Activated CD4-positive, alpha-beta T cell treated with anti-CD3 and anti-CD28 coated beads for 36 hours (primary cell): ENCODE measurements at regions not wholly inside any gene's neighbourhood (a gene's known extent, or its start where the extent isn't known, plus 50 kb on each side); places are given as distances from the start of the nearest gene placed in this dataset.
"Not testable (repeated sequence)": the region's sequence is repeated elsewhere in the genome, so short reads cannot be mapped to it uniquely, and the experiment has no call there.

Experiments
- ATAC-seq: fragments of 200-7000 bp; cut with Tn5 transposase; one replicate; pipeline ENCODE4 v1.10.0; 2021; ENCODE audit warnings: mild to moderate bottlenecking, moderate library complexity
- CTCF ChIA-PET: fragments of 350-600 bp; sonication (Branson Sonifier 250); formaldehyde crosslinking; loops from one replicate; lab custom pipeline; 2021; ENCODE audit warnings: antibody characterized with exemption; lab: Charles Lee
- POLR2A ChIA-PET: fragments of 350-600 bp; sonication (Branson Sonifier 250); formaldehyde crosslinking; loops from one replicate; lab custom pipeline; 2021; ENCODE audit warnings: antibody characterized with exemption, inconsistent platforms; lab: Charles Lee
- DNase-seq: peaks from one replicate; pipeline ENCODE4 v3.0.0-alpha.2; 2020
- H3K27ac Mint-ChIP-seq: one replicate; pipeline ENCODE4 v1.8.0; 2021; ENCODE audit warnings: mixed read lengths
- H3K27me3 Mint-ChIP-seq: one replicate; pipeline ENCODE4 v1.8.0; 2021; ENCODE audit warnings: mixed read lengths
- H3K36me3 Mint-ChIP-seq: one replicate; pipeline ENCODE4 v1.8.0; 2021; ENCODE audit warnings: low read depth, mixed read lengths
- H3K4me1 Mint-ChIP-seq: one replicate; pipeline ENCODE4 v1.8.0; 2021; ENCODE audit warnings: mixed read lengths
- H3K4me3 Mint-ChIP-seq: one replicate; pipeline ENCODE4 v1.8.0; 2021; ENCODE audit warnings: mild to moderate bottlenecking, moderate library complexity, mixed read lengths
- H3K9me3 Mint-ChIP-seq: one replicate; pipeline ENCODE4 v1.8.0; 2021; ENCODE audit warnings: low read depth, mixed read lengths
- intact Hi-C, 2 experiments: fragments of 100-400 bp; cut with DNase I in 1 of 2; cut with micrococcal nuclease in 1 of 2; formaldehyde crosslinking; loops; one replicate each; pipeline versions ENCODE4 v1.14.2 to v1.15.1; 2022 to 2024; cut with DNase I, micrococcal nuclease

GRCh38 chr15:62413786-62414185 lies 248.7 kb upstream of the C2CD4B start:
- Mint-ChIP-seq H3K27me3 (peaks cover 16% of the 10 kb centered on the region), H3K27ac (no peak overlapping the region), H3K4me1 (no peaks in the 10 kb centered on the region), H3K4me3 (no peak overlapping the region), H3K9me3 (no peaks in the 10 kb centered on the region), H3K36me3 (no peaks in the 10 kb centered on the region)
- intact Hi-C loops: no loop called here
- DNase-seq (no peak), ATAC-seq (no peak)
- POLR2A ChIA-PET: no interaction called here
- CTCF ChIA-PET: no interaction called here

GRCh38 chr15:62415498-62415897 lies 250.4 kb upstream of the C2CD4B start:
- Mint-ChIP-seq H3K4me3 (no peak overlapping the region), H3K36me3 (no peaks in the 10 kb centered on the region), H3K27me3 (peaks cover 15% of the 10 kb centered on the region), H3K27ac (no peak overlapping the region), H3K4me1 (no peaks in the 10 kb centered on the region), H3K9me3 (no peaks in the 10 kb centered on the region)
- ChIA-PET POLR2A (no interaction called here), CTCF (interaction anchor here (1.5 kb wide), 1 partner anchor 22 kb away, joined by 3 read pairs; no protein-coding TSS in a partner anchor)
- no peak for ATAC-seq
- intact Hi-C loops: no loop called here
- no peak for DNase-seq

- Mint-ChIP-seq H3K36me3 (no peaks in the 10 kb centered on the region), H3K4me1 (no peaks in the 10 kb centered on the region), H3K27ac (no peak overlapping the region), H3K9me3 (no peaks in the 10 kb centered on the region), H3K27me3 (peaks cover 8% of the 10 kb centered on the region), H3K4me3 (no peak overlapping the region)
- no peak for DNase-seq
- ChIA-PET CTCF (interaction anchor here (0.6 to 1.5 kb wide), 2 partner anchors 23 to 136 kb away, joined by 3 read pairs; no protein-coding TSS in a partner anchor), POLR2A (no interaction called here)
- intact Hi-C loops: no loop called here
- no peak for ATAC-seq
These were observed 251.4 kb upstream of the C2CD4B start for GRCh38 chr15:62416526-62416925.

GRCh38 chr15:62417439-62417838 lies 252.4 kb upstream of the C2CD4B start:
- H3K4me3 Mint-ChIP-seq: no peak overlapping the region
- intact Hi-C loops: no loop called here
- no peak overlapping the region for H3K27ac Mint-ChIP-seq
- ChIA-PET POLR2A (no interaction called here), CTCF (interaction anchor here (0.7 kb wide), 1 partner anchor 444 kb away, joined by 3 read pairs; no protein-coding TSS in a partner anchor)
- H3K4me1 Mint-ChIP-seq: no peaks in the 10 kb centered on the region
- ATAC-seq: no peak
- peaks cover 5% of the 10 kb centered on the region for H3K27me3 Mint-ChIP-seq
- H3K9me3 Mint-ChIP-seq: no peaks in the 10 kb centered on the region
- H3K36me3 Mint-ChIP-seq: no peaks in the 10 kb centered on the region
- DNase-seq: no peak

- CTCF ChIA-PET: interaction anchor here (0.5 kb wide), 1 partner anchor 72 kb away, joined by 3 read pairs; no protein-coding TSS in a partner anchor
- ATAC-seq: not testable (repeated sequence)
These were observed 253.4 kb upstream of the C2CD4B start for GRCh38 chr15:62418496-62418895.

GRCh38 chr15:62419192-62419591 lies 254.1 kb upstream of the C2CD4B start:
- POLR2A ChIA-PET: no interaction called here
- no peak for ATAC-seq
- H3K36me3 Mint-ChIP-seq: no peaks in the 10 kb centered on the region
- H3K27me3 Mint-ChIP-seq: peaks cover 5% of the 10 kb centered on the region
- no peak for DNase-seq
- CTCF ChIA-PET: interaction anchor here (0.5 to 0.6 kb wide), 2 partner anchors 71 to 100 kb away, joined by 3 read pairs; no protein-coding TSS in a partner anchor
- no peak overlapping the region for H3K27ac Mint-ChIP-seq
- intact Hi-C loops: no loop called here
- H3K4me1 Mint-ChIP-seq: no peaks in the 10 kb centered on the region
- H3K4me3 Mint-ChIP-seq: no peak overlapping the region
- no peaks in the 10 kb centered on the region for H3K9me3 Mint-ChIP-seq

More at GRCh38 chr15:62418496-62418895, 253.4 kb upstream of the C2CD4B start:
- intact Hi-C loops, H3K27me3 Mint-ChIP-seq, DNase-seq, H3K4me3 Mint-ChIP-seq, H3K36me3 Mint-ChIP-seq, POLR2A ChIA-PET, H3K27ac Mint-ChIP-seq, H3K9me3 Mint-ChIP-seq, H3K4me1 Mint-ChIP-seq: not testable (repeated sequence)

- ATAC-seq, H3K9me3 Mint-ChIP-seq, H3K36me3 Mint-ChIP-seq, H3K27me3 Mint-ChIP-seq, H3K4me1 Mint-ChIP-seq, intact Hi-C loops, DNase-seq, H3K4me3 Mint-ChIP-seq, H3K27ac Mint-ChIP-seq, CTCF ChIA-PET, POLR2A ChIA-PET: not testable (repeated sequence)
These were observed 255.3 kb upstream of the C2CD4B start for GRCh38 chr15:62420371-62420770.

GRCh38 chr15:62421289-62421688 lies 256.2 kb upstream of the C2CD4B start:
- Mint-ChIP-seq H3K27ac (no peak overlapping the region), H3K27me3 (peaks cover 2% of the 10 kb centered on the region), H3K36me3 (no peaks in the 10 kb centered on the region), H3K4me1 (no peaks in the 10 kb centered on the region), H3K9me3 (no peaks in the 10 kb centered on the region), H3K4me3 (no peak overlapping the region)
- POLR2A ChIA-PET: no interaction called here
- intact Hi-C loops: no loop called here
- DNase-seq (no peak), ATAC-seq (no peak)
- CTCF ChIA-PET: no interaction called here

GRCh38 chr15:62426387-62426956 lies 261.4 kb upstream of the C2CD4B start:
- H3K9me3 Mint-ChIP-seq: no peaks in the 10 kb centered on the region
- H3K27me3 Mint-ChIP-seq: no peaks in the 10 kb centered on the region
- CTCF ChIA-PET: no interaction called here
- POLR2A ChIA-PET: no interaction called here
- no peaks in the 10 kb centered on the region for H3K4me1 Mint-ChIP-seq
- DNase-seq (no peak), ATAC-seq (no peak)
- H3K36me3 Mint-ChIP-seq: no peaks in the 10 kb centered on the region
- intact Hi-C loops: no loop called here
- H3K27ac Mint-ChIP-seq: no peak overlapping the region
- H3K4me3 Mint-ChIP-seq: no peak overlapping the region

- Mint-ChIP-seq H3K27ac (no peak overlapping the region), H3K36me3 (no peaks in the 10 kb centered on the region), H3K4me3 (no peak overlapping the region), H3K9me3 (no peaks in the 10 kb centered on the region), H3K27me3 (no peaks in the 10 kb centered on the region), H3K4me1 (no peaks in the 10 kb centered on the region)
- intact Hi-C loops: no loop called here
- DNase-seq (no peak), ATAC-seq (no peak)
- ChIA-PET POLR2A (no interaction called here), CTCF (interaction anchor here (0.6 kb wide), 1 partner anchor 82 kb away, joined by 3 read pairs; no protein-coding TSS in a partner anchor)
These were observed 263.2 kb upstream of the C2CD4B start for GRCh38 chr15:62428259-62428658.

- H3K36me3 Mint-ChIP-seq: no peaks in the 10 kb centered on the region
- ATAC-seq: no peak
- ChIA-PET CTCF (interaction anchor here (0.6 kb wide), 1 partner anchor 81 kb away, joined by 3 read pairs; no protein-coding TSS in a partner anchor), POLR2A (no interaction called here)
- no peaks in the 10 kb centered on the region for H3K4me1 Mint-ChIP-seq
- no peak overlapping the region for H3K4me3 Mint-ChIP-seq
- no peak overlapping the region for H3K27ac Mint-ChIP-seq
- H3K27me3 Mint-ChIP-seq: no peaks in the 10 kb centered on the region
- no peak for DNase-seq
- intact Hi-C loops: no loop called here
- no peaks in the 10 kb centered on the region for H3K9me3 Mint-ChIP-seq
These were observed 263.9 kb upstream of the C2CD4B start for GRCh38 chr15:62428851-62429598.

GRCh38 chr15:62430056-62430455 lies 265.0 kb upstream of the C2CD4B start:
- no peaks in the 10 kb centered on the region for H3K36me3 Mint-ChIP-seq
- intact Hi-C loops: no loop called here
- CTCF ChIA-PET: no interaction called here

More at GRCh38 chr15:62430056-62430455, 265.0 kb upstream of the C2CD4B start:
- H3K9me3 Mint-ChIP-seq: no peaks in the 10 kb centered on the region
- no peak overlapping the region for H3K4me3 Mint-ChIP-seq
- no peak overlapping the region for H3K27ac Mint-ChIP-seq
- H3K27me3 Mint-ChIP-seq: no peaks in the 10 kb centered on the region
- POLR2A ChIA-PET: no interaction called here
- DNase-seq: no peak
- ATAC-seq: no peak
- H3K4me1 Mint-ChIP-seq: no peaks in the 10 kb centered on the region
